Activated effector memory CD4-positive, alpha-beta T cell treated with anti-CD3 and anti-CD28 coated beads, Interleukin-2, amount 50 U/mL, for 16 hours (primary cell): ENCODE measurements at regions not wholly inside any gene's neighbourhood (a gene's known extent, or its start where the extent isn't known, plus 50 kb on each side); places are given as distances from the start of the nearest gene placed in this dataset.

ENCODE experiments used
- DNase-seq: peaks from one replicate; pipeline ENCODE4 v3.0.0-alpha.2; 2020

DNA sequence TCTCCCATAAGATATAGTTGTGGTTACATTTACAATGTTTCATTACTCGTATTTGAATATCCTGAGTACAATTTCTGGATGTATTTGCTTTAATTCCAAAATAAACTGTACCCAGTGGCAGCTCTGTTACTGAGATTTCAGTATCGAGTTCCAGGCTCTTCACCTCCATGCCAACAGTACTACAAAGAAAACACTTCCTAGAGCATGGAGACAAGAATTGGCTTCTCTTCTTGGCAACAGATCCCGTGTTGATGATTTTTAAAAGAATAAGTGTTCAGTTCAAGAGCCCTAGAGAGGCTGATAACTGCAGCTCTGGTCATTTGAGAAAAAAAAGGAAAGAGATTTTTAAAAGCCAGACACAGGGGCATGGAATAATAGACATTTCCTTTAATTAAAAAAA is 302.8 kb downstream of the EFNB2 start:
- DNase-seq: no peak

DNA sequence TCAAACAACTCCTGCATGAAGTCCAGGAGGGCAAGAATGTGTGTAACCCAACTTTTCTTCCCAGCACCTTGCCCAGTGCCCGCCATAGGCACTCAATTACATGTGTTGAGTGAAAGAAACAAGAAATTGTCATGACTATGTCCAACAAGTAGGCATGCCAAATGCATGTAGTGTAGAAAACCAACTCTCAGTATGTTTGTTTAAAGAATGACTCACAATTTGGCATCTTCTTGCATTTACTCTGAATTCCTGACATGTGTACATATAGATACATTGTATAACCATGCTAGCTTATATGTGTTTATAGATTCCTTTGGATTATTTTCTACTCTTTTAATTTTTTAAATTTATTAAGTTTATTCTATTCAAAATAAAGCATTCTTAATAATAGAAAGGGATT is 305.0 kb downstream of the EFNB2 start:
- DNase-seq: no peak

DNA sequence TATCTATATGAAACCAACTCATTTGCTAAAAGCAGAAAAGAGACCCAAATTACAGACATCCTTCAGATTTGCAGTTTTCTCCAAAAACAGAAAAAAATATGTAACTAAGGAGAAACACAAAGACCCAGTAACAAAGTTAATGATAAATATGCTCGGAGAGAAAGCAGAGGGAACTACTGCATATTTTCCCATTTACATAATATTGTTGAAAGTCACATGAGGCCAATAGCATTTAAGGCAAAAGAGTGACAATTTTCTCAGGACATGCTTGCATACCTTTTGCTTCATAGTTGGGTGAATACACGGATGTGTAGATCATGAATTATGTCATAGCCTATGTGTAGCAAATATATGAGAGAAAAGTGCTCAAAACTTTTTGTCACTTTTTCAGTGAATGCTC is 310.3 kb downstream of the EFNB2 start:
- no peak for DNase-seq

DNA sequence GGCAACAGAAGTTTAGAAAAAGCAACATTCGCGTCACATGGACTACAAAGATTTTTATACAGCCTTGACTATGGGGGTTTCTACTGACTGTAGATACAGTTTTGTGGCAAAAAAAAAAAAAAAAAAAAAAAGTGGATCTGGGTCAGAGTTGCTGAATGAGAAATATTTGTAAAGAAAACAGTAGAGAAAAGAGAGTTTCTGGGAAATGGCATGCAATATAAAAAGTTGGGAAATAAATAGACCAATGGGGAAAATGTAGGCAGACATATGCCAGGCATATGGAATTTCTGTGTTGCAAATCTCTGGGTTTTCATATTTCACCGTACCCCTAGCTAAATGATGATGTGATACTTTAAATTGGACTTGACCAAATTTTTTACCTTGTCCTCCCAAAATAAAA is 315.3 kb downstream of the EFNB2 start:
- DNase-seq: no peak

DNA sequence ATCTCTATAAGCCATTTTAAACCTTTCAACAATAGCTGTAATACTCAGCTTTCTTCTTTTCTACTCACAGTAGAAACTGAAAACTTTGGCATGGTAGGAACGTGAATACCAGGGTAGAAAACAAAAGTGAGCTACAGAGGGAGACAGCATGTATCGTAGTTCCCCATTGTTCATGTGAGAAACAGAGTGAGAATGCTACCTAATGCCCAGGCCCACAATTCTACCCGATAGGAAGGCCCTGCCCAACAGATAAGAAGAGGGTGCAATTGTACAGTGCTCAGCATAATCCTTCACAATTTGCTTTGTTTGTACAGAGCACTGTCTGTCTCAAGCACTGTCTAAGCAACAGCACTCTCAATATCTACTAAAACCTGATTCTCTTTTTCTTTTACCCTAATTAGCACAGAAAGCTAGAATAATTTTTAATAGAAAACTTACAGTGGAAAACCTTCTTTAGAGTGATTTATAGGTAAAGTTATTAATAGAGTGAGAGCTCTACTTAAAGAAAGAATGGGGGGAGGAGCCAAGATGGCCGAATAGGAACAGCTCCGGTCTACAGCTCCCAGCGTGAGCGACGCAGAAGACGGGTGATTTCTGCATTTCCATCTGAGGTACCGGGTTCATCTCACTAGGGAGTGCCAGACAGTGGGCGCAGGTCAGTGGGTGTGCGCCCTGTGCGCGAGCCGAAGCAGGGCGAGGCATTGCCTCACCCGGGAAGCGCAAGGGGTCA is 322.3 kb downstream of the EFNB2 start:
- DNase-seq: no peak

DNA sequence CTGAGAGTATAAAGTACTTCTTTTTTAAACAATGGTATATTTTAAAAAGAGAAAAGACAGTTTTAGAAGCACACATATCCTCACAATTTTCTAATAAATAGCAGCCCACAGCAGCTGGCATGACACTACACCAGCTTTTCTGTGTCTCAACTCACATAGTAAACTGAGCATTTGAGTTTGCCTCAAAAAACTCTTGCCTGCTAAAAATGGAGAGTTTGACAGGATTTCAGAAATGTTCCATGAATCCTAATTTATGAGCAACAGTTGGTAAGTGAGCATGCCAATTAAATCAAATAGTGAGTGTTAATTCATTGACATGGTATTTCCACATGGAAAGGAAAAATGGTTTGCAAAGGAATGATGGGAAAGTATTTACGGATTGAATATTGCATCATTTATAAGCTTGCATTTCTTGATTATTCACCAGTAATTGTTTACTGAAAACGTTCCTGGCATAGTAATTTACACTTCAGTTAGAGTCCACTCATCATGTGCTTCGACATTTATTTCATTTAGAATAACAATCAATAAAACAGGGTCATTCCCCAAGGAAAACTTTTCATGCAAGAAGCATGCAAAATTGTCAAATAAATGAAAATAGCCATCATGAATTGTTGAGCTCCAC is 323.0 kb downstream of the EFNB2 start:
- no peak for DNase-seq

DNA sequence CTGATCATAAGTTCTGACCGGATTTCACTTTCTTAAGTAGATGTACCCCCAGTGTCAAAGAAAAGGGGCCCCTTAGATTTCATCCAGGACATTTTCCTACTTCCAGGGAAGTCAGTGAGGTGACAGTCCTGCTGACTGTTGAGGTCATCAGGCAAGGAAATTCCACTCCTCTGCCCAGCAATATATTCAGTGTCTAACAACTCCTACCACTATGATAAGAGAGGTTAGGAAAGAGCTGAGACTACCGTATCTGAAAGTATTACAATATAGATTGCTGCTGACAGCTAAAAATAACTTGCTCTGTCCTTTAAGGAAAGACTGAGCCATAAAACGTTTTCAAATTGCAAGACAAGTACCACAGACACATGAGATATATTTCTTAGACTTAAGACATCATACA is 325.1 kb downstream of the EFNB2 start:
- DNase-seq: no peak

DNA sequence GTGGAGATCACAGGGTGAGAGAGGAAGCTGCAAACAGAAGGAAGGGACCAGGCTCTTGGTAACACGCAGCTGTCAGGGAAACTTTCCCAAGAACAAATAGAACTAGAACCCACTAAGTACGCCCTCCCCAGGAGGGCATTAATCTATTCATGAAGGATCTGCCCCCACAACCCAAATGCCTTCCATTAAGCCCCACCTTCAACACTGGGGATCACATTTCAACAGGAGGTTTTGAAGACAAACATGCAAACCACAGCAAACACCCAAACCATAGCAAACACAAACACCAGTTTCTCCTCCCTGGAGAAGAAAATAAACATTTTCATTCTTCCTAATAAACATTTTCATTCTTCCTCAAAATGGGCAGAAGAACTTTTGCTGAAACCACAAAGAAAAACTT is 329.6 kb downstream of the EFNB2 start:
- no peak for DNase-seq

DNA sequence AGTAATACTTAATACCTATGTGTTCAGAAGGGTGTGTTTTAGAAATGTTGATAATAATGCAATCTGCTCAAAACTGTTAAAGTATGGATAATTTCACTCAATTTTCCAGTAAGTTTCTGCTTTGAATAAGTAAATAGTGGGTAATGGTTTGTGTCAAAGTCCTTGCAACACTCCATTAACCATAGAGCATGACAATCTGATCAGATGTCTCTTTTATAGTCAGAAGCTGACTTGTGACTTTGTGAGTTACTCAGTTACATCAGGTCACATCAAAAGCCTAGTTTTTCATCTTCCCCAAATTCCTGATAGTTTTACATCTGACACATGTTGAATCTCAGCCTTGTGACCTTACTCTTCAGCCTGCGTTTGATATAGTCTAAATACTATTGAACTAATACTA is 338.0 kb downstream of the EFNB2 start:
- no peak for DNase-seq

DNA sequence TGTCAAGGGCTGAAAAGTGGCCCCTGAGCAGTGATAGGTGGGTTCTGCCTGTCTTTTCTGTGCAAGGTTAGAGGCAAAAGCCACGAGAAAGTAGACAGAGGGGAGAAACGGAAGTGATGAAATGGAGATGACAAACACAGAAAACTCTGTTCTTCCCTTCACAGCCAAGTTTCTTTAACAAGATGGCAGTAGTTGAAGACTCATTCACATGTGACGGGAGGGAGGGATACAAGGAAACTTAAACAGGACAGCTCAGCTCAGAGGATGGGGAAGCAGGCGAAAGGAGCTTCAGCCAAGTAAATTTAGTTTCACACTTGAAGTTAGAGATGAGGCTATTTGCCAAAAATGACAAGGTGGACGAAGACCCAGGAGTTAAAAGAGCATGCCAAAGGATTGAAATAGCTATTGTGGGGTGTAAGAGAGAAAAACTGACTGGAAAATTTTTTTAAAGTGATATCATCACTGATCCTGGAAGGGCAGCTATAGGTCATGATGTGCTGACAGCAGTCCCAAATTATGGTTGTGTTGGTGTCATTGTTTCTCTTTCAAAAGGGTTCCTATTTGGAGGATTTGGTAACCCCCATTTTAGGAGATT is 347.9 kb downstream of the EFNB2 start:
- no peak for DNase-seq

DNA sequence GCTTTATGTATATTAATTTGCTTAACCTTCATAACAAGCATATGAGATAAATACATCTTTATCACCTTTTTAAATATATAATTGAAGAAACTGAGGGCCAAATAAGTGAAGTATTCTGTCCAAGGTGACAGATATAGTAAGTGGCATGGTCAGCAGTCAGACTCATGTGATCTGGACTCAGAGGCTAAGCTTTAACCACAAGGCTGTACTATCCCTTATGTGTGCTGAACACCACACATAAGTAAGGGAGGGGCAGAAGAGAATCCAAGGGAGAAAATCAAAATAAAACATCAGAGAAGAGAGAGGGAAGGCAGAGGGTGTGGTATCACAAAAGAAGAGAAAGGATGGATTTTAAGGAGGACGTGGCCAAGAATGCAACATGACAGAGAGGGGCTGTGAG is 348.4 kb downstream of the EFNB2 start:
- no peak for DNase-seq

DNA sequence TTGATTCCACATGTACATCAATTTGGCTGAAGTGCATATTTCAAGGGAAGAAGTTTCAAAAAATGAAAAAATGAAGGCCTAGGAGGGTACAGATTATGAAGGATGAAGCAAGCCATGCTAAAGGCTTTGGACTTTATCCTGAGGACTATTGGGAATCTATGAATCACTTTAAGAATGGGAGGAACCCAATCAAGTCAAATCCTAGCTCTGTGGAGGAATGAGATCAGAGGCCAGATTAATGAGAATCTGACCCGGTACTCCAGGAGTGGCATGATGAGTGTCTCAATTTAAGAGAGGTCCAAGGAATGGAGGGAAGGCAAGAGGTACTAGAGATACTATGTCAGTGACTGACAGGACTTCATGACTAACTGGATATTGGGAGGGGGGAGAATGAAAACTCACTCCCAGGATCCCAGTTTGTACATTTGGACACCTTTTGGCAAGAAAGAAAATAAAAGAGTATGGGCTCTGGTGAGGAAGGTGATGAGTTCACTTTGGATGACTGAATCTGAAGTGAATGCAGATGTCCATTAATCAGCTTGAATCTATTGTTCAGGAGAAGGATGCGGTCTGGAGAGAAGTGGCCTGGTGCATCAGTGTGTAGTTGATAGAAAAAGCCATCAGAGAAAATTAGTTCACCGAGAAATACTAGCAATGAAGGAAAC is 349.0 kb downstream of the EFNB2 start:
- DNase-seq: no peak

DNA sequence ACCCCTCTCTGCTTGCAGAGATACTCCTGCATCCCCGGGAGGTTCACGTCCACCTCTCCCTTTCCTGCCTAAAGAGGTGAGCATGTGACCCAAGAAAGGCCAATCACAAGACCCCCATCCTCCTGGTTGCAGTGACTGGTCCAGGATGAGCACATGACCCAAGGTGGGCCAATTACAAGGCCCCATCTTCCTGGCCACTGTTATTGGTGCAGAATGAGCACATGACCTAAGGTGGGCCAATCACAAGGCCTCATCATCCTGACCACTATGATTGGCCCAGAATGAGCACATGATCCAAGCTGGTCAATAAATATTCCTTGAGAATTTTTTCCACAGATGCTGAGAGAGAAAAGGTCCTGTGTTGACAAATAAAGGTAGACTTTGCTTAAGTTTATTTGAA is 350.7 kb downstream of the EFNB2 start:
- no peak for DNase-seq

DNA sequence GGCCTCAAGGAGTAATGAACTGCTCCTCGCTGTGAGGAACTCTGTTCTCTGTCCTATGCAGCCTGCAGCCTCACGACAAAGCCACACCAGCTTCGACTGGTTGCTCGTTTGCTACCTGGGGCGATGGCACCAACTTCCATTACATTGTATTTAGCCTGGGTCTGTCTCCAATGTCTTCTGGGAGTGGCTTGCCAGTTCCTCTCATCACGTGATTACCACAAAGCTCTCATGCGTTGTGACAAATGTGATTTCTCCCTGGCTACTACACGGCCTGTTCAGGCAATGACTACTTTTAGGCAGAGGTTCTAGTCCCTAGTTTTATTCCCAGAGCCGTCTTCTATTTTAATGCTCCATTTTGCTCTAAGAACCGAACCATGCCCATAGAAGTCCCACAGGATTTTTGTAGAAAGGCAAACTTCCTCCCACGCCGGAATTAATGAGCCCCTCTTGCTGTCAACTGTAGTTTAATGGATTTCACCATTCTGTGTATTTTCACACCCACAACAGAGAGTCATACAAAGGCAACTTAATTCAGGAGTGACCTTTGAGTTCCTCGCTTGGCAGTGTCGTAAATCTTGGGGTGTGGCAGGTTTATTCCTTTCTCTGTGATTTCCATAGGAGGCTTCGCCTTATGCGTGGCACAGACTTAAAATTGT is 351.9 kb downstream of the EFNB2 start:
- no peak for DNase-seq

DNA sequence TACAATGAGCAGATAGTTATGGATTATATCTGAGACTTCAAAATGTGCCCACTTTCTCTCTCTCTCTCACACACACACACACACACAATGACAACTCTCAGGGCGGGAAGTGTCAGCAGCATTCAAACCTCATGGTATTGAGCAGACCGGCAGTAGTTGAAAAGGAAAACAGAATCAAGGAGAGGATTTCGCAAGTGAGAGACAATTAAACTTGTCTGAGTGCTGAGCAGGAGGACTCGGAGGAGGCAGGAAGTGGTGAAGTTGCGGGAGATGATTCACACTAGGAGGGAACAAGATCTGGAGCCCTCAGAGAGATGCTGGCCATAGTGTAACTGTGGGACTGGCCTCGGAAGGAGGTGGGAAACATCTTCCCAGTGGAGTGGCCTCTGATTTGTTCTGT is 353.1 kb downstream of the EFNB2 start:
- no peak for DNase-seq

DNA sequence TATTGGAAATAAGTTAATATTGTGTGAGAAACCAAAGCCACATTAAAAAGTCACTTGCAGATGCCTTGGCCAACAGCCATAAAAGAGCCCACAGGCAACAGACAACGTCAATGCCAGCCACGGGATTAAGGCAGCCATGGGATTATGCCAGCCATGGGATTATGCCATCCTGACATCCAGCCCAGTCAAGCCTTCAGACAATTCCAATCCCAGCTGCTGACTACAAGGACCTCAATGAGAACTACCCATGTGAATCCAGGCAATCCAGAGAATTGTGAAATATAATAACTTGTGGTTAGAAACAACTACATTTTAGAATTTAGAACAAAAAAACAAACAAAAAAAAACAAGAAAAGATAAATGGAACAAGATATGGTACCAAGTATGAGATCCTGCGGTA is 356.6 kb downstream of the EFNB2 start:
- DNase-seq: no peak

DNA sequence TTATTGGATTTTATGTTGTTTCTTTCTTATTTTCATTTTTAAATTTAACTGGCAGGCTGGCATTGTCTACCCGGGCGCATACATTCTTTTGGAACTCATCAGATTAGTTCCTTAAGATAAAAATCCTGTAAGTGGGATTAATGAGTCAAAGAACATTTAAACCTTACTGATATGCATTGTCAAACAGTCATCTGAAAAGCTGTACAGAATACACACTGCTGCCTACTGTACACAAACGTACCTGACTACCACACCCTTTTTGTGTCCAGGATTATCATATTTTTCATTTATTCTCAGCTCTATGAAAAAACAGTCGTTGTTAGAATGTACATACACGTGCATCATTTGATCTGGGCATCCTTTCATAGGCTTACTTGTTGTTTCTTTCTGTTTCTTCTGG is 358.3 kb downstream of the EFNB2 start:
- no peak for DNase-seq

DNA sequence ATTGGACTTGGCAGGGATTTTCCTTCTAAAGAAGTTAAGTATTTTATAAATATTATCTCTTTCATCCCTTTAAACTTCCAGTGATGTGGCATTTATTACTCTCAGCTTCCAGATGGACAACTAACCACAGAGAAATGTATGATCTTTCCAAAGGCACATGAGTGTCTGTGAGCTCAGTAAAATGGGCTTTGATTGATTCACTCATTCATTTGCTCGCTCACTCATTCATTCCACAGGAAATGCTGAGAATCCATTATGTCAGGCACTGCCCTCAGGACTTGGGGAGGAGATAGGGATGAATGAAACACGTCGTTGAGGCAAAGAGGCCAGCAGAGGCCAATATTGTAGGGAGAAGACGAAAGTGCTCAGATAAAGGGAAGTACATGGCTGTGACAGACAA is 359.3 kb downstream of the EFNB2 start:
- DNase-seq: no peak

DNA sequence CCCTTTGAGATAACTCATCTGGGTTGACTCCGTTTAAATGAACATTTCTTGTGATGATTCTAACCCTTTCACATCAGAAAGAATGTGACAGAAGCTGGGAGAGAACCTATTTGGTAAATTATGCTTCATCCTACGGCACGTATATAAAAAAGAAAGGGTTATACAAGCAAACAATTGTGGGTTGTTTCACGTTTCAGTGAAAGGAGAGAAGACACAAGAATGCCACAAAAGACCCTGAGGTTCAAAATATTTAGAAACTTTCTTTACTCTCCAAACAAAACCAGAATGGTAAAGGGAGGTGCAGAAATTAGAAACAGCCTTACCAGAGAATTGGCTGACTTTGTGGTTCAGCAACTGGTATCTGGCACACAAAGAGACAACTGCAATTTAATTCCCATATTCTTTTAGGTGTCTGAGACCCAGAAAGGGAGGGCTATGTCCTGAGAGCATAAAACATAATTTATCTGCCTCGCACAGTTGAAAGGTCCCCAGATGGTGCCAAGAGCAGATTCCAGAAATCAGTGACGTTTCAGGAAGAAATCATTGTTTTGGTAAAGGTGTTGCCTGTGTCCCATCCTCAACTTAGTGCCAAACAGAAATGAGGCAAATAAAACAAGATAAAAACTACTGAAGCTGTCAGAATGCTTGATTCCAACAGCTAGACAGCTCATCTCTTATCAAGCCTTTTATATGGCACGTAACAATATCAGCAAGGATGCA is 361.4 kb downstream of the EFNB2 start:
- DNase-seq: no peak

DNA sequence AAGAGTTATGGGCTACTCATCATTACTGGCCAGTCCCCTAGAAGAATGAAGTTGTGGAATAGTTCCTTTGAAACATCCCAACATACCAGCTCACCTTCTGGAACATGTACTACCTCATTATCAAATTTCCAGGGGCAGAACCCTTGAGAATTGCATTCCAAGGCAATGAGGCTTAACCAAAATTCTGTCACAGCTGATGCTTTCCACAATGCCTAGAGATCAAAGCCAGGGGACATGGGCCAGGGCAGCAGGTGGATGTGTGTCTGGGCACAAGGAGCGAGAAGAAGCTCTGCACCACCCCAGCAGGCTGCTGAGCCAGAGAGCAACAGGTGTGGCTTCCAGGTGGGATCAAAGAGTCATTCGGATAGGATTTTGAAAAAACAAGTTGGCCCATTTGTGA is 362.1 kb downstream of the EFNB2 start:
- DNase-seq: no peak

DNA sequence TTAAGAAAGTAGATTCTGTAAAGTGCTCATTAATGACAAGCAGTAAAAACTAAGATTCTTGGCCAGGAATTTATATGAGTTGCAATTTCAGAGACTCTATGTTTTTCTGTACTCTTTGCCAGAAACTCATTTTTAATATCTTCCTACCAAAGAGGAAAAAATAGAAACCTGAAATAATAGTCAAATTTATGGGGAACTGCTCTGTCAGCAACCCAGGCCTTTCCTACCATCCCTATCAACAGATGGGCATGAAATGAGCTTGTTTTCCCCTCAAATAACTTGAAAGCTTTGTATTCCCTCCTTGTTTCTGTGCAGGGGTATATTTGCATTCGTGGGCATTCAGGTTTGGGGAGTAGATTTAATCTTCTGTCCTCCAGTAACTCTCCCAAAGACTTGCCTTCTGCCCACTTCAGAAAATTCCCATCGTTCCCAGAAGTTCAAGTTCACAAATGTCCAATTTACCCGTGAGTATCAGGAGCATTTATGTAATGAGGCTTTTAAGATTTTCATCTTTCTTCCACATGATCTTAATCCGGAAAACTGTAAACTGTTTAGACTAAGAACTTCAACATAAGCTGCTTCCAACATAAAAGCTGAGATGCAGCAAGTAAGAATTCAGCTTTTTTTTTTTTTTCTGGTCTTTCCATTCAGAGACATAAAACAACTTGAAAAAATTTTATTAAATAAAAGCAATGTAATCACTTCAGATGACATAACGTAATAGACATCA is 363.1 kb downstream of the EFNB2 start:
- DNase-seq: no peak

DNA sequence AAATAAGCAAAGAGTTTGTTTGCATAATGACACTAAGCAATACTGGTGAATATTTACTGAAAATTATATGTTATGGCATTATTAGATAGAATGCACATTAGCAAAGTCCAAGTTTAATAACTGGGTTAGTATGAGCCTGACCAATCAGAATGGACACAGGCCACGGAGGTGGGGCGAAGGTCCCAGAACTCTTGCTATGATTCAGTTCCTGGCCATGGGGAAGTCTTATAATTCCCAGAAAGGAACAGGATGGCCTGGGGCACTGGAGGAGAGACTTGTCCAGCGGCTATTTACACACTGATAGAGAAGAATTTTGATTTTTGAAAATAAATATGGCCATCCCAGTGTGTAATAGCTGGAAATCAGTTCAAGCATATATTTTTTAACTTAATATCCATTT is 372.0 kb downstream of the EFNB2 start:
- DNase-seq: no peak
